Renal pelvis (tissue), 1 donor: ENCODE measurements at regions not wholly inside any gene's neighbourhood (a gene's known extent, or its start where the extent isn't known, plus 50 kb on each side); places are given as distances from the start of the nearest gene placed in this dataset.

ENCODE experiments used
- DNase-seq: peaks from one replicate; pipeline ENCODE4 v3.0.0-alpha.2; 2013

DNA sequence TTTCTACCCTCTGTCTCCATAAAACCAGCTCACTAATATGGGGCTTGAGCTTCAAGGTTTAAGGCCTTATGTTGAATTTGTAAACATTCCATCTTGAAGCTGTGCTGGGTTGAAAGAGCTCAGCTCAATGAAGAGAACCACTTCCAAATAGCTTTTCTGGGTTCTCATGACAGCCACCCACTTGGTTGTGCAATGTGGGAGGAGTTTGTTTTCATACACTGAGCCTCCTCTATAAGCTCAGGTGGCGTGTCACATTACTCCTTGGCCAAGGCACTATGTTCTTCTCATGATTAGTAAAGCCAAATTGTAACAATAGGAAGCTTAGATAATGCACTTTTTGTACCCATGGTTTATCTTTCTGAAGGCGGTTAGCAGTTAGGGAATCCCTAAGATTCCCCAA, 265.6 kb downstream of the PTEN start:
- DNase-seq, result no peak

DNA sequence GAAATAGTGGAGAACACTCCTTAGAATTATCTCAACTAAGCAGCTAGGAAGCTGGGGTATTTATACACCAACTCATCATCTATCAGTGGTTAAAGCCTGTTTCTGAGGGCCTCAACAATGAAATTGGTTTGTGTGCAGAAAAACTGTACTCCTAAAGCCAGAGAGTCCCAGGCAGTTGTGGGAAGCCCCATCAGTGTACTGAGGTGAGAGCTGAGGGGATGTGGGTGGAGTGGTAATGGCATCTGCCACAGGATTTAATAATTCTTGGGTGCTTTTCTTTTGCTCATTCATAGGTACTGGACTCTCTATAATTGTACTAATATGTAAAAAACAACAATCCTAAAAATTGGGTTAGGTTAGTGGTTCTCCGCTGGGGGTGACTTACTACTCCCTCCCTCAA, 267.5 kb downstream of the PTEN start:
- DNase-seq, result no peak

DNA sequence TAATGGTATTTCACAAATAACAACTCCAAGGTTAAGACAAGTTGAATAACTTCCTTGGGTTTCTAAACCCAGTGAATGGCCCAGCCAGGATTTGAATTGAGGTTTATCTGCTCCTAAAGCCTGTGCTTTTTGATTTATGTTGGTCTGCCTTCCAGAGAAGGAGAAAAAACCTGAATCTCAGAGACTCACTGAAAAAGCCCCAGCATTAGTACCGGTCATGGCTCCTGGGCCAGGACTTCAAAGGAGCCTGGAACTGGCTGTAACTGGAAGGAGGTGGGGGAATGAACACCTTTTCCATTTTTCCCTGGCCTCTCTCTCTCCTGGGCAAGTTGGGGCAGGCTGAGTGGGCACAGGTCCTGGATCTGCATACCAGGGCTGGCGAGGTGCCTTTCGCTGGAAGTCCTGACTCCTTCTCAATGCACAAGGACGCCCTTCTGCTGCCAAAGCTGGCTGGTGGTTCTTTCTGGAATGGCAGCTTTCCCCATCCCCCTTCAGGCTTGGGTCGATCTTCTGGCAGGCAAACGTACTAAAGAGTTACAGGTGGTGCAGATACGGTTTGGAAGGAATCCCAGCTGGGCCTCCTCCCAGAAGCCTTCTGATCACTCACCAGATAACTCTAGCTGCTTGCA, 268.2 kb downstream of the PTEN start:
- no peak for DNase-seq

DNA sequence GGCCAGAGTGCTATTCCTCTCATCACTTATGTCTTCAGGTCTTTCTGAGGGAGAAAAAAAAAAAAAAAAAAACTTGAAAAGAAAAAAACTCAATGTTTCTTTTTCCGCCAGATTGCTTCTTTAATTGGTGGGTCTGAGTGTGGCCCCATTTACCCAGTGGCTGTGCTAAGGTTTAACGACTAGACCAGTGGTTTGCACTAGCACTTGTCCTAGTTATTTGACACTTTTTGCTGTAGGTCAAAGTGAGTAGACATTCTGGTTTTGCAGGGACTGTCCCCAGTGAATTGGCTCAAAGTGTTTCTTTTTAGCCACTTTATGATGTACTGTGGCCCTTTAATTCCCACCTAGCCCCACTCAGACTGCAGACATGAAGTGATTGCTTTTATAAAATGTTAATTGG, 273.3 kb downstream of the PTEN start:
- no peak for DNase-seq

DNA sequence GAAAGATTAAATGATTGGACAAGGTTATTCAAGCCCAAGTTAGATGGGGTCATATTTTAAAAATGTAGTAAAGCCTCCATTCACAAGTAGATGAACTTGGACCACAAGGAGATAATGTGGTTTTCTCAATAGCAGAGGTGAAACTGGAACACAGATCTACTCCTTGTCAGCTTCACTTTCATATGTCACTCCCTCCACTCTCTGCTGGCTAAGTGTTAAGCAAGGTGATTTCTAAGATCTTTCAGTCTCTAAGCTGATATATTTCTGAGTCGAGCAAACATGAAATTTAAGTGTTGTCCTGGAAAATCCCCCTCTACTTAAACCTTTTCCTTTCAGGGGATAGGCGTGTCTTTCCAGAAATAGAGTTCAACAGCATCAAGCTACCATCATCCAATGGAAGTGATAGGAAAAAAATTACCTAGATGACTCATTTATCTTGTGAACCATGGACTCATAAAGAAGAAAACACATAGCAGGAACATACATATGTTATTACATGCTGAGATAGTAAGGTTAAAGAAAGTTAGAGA, 275.0 kb downstream of the PTEN start:
- no peak for DNase-seq

DNA sequence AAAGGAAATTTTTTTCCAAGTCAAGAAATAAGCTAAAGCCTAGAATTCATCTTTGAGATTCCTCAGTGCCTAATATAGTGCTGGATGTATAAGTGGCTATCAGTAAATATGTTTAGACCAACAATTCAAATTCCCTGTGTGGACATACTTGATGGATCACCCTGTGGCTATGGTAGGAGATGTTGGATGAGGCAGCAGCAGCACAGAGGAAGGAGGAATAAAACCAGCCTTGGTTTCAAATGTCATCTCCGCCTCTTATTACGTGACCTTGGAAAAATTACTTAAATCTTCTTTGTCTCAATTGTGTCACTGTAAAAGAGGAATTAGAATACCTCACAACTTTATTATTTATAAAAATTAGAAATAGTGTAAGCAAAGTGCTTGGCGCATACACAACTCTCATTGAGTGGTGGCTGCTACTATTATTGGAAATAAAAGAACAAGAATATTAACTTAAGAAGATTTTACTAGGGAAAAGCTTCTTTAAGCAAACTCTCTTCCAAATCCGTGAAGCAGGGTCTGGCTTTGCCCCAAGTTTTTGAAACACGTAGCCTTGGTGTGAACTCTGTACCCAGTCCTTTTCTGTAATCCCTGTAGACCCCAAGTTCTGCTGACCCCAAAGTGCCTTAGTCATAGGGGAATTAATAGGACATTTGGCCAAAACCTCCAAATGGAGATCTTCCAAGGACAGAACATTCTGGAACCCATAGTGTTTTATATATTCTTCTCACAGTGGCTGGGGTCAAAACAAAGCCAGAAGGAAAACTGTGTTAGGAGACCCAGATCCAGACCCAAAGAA, 283.8 kb downstream of the PTEN start:
- DNase-seq, result no peak

DNA sequence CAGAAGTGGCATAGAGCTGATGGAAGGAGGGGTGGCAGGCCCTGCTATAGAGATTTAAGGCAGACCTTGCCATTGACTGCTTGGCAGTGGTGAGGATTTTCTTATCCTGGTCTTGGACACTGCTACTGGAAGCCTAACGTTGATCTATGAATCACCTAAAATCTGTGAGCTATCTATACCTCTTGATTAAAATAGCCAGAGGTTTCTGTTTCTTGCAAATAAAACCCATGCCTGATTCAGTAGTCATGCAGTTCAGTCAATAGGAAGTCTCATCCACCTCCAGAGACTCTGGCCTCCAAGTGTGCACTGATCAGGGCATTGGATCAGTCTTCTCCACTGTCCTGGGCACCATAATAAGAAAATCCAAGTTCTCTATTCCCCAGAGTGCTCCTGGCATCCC, 286.5 kb downstream of the PTEN start:
- DNase-seq, result no peak

DNA sequence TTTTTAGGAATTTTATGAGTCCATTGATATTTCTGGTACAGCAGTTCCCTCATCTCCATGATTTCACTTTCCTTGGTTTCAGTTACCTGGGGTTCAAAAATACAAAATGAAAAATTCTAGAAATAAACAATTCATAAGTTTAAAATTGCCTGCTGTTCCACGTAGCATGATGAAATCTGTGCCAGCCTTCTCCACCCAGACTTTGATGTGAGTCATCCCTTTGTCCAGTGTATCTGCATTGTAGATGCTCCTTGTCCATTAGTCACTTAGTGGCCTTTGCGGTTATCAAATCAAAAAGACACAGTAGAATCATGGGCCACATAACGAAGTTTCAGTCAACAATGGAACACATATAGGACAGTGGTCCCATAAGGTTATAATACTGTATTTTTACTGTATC, 286.9 kb downstream of the PTEN start:
- DNase-seq, result no peak

DNA sequence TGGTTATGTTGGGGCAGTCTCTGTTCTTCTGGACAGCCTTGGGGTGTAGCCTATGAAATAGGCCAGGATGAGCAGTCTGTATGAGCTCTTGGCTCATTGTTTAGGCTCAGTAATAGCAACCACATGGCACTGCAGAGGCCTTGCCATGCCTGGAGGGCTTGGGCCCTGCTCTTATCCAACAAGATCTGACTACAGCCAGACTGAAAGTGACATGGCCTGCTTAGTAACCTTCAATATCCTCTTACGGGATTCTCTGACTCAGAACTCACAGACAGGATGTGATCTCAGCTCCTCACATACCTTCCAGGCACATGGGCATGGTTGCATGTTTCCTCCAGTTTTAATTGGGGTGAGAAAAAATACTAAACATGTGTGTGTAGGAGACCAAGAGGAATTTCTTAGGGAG, 289.3 kb downstream of the PTEN start:
- DNase-seq, result no peak

DNA sequence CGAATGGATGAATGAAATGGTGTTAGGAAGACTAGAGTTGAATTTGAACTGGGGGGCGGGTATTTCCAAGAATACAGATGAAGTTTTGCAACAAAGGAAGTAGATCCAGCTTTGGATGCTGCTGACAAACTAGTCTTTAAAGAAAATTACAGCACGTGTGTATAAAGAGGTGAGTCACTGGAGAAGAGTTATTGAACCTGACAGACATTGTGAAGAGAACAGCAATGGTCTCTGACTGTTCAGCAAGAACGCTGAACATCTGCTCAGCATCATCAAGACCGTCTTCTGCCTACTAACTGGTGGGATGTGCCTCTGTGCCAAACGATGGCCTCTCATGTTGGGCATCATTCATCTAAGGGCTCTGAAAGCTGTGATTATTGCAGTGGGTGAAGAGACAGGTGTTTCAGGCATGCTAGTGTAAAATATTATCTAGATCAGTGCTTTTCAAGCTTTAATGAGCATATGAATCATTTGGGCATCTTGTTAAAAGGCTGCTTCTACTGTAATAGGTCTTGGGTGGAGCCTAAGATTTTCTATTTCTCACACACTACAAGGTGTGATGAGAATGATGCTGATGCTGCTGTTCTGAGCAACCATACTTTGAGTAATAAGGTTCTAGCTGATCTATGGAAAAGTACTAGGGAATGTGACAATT, 291.3 kb downstream of the PTEN start:
- DNase-seq, result no peak

DNA sequence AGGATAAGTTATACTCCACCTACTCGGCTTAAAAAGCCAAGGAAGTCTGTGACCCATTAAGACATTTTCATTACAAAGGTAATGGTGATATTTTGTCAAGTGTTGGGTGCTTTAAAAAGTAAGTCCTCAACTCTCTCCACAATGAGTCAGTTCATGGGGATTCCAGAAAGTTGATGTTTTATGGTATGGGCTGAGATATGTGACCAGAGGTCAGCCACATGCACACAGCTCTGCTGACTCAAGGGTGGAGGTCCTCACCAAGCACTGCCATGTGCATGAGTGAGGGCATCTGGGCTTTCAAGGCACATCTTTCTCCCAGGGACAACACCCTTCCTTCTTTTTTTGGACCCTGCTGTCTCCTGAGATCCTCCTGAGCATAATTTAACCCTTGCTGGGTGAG, 292.9 kb downstream of the PTEN start:
- DNase-seq, result no peak

DNA sequence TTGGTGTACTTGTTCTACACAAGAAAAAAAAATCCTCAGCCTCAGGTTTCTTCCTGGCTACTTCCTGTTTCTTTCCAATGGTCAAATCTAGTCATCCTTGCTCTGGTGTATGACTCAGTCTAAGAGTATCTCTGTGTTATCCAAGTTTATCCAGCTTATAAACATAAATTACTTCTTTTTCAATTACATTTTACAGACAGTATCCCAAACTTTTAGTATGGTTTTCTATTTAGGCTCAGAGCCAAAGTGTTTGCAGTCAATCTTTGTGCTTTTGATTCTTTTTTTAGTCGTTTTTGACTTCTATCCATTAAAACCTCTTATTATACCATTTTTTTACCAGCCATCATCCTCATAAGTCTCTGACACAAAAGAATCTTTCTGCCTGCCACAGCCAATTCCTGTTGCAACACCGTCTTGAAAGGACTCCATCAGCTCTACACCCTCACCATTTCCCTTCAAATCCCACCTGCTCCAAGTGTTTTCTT, 294.6 kb downstream of the PTEN start:
- DNase-seq, result no peak

DNA sequence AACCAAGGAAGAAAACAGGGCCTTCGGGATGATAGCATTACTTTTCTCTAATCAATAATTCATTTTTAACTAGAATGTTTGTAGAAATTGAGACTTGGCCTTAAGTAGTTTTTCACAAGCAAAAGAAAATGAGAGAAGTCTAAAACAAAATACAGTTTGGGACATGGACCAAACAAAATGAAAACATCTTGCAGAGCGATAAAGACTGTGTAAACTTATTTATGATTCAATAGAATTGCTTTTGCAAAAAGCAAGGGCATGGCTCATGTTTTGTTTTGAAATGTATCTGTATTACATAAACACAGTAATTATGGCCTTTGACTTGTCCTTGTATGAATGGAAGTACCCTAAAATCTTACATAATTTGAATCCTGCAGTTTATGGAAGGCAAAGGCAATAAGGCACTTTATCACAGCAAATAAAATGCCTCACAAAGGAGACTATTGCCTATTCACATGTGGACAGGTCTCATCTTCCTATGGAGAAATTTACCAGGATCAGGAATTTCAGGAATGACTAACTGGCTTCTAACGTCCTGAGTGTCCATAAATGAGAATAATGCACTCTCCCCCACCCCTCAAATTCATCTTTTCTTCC, 295.2 kb downstream of the PTEN start:
- no peak for DNase-seq

DNA sequence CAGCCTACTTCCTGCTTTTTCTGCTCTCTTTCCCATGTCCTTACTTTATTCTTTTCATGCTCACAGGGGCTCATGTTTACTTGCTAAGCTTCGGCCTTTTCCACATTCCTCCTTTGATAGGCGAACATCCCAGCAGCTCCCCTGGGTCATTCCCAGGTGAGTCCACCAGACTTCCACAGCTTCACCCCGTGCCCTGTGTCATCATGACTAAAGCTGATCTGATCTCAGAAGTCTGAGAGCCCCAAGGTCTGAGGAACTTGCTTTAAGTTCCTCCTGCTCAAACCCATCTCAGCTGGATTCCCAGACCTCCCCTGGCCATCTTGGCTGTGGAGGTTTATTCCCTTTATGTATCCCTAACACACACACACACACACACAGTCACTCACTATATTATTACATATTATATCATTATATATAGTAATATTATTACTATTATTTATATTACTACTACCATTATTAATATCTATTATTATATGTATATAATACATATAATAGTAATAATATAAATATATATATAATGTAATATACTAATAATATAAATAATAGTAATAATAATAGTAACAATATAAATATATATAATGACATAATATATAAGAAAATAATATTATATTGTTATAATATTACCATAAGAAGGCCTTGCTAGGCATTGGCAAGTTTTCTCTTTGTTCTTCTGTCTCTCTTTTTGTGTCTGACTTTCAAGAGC, 295.9 kb downstream of the PTEN start:
- DNase-seq, result no peak

DNA sequence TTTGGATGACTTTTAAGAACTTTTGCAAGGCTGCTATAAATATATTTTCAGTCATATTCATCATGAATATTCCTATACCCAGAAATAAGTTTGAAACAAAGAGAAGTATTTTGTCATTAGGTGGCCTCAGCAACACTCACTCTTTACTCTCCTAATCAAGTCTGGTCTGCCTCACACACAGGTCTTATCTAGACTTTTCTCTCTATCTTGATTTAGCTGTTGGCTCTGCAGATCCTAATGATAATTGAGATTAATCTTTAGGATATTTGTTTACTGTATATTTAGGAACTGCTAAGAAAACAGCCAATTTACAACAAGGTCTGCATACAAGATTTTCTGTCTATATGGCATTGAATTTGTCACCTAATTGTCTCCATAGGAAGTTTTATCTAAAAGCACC, 297.6 kb downstream of the PTEN start:
- no peak for DNase-seq

DNA sequence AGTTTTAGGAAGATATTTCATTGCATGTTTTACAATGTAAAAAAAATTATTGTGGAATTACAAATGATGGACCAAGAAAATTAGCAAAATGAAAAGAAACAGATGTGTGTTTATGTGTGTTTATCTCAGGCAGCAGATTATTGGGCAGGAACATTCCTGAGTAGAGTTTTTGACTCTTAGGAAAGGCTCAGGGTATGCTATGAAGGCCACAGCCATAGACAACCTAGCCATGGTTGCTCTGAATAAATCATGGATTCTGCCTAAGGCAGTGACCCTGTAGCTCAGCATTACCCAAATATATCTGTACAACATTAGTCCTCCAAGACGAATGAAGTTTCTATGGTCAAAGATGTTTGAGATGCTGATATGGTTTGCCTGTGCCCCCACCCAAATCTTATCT, 298.3 kb downstream of the PTEN start:
- no peak for DNase-seq

DNA sequence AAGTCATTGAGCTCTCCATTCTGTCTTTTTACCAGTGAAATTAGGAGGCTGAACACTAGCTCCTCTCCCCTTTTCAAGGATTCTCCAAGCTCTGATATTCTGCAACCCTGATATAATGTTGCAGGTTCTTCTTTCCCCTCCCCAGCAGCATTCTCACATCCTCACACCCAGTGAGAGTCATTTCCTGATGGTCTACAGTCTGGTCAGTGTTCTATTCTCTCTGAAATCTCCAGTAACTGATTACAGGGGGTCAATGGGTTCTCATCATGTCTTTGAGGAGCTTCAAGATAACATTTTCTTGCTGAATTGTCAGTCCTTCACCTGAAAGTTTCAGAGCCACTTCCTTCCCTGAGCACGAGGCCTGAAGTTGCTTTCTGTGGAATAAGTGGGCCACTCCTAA, 299.4 kb downstream of the PTEN start:
- no peak for DNase-seq

DNA sequence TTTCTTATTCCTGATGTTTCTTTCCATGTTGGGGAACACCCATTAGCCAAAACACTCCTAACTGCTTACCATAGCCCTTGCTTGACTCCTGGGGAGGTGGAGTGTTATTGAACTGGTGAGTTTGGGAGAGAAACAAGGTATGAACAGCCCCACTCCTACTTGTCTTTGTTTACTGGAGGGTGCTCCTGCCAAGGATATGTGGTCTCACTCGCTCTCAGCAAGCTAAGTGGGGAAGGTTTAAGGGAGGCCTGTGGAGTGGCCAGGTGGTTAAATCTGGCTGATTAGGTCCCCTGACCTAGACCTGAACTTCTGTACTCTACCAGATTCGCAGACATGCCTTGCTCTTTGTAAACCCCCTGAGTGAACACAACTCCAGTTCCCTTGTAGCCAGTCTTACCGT, 300.1 kb downstream of the PTEN start:
- no peak for DNase-seq

DNA sequence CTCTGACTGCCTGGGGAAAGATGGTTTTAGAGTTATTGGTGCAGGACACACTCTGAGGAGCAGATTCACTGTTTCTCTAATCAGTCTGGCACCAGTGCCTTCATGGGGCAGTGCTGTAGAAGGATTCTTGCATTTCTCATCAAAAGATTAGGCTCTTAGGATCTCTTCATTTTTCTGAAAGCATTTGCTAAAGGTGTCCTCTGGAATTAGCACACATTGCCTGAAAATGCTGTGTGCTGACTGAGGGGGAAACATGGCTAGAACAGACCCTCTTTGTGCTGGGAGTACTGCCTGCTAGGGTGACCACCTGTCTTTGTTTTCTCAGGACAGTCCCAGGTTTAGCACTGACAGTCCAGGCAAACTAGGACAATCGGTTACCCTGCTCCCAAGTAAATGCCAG, 301.0 kb downstream of the PTEN start:
- no peak for DNase-seq

DNA sequence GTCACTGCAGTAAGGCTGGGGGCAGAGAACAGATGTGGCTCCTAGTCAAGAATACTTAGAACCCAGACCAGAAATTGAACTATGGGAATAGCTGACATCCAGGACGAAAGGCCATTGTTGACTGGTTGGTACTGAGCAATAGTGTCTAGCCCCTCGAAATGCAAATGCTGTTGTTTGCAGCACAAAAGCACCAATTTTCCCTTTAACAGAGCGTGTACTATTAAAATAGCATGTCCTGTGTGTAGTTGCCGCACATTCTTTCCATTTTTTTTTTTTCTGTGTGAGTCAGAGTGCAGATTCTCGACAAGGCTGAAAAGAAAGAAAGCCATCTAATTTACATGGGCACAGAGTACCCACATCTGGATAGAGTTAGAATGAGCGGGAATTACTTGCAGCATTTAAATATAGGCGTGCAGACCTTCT, 302.4 kb downstream of the PTEN start:
- DNase-seq, result no peak

DNA sequence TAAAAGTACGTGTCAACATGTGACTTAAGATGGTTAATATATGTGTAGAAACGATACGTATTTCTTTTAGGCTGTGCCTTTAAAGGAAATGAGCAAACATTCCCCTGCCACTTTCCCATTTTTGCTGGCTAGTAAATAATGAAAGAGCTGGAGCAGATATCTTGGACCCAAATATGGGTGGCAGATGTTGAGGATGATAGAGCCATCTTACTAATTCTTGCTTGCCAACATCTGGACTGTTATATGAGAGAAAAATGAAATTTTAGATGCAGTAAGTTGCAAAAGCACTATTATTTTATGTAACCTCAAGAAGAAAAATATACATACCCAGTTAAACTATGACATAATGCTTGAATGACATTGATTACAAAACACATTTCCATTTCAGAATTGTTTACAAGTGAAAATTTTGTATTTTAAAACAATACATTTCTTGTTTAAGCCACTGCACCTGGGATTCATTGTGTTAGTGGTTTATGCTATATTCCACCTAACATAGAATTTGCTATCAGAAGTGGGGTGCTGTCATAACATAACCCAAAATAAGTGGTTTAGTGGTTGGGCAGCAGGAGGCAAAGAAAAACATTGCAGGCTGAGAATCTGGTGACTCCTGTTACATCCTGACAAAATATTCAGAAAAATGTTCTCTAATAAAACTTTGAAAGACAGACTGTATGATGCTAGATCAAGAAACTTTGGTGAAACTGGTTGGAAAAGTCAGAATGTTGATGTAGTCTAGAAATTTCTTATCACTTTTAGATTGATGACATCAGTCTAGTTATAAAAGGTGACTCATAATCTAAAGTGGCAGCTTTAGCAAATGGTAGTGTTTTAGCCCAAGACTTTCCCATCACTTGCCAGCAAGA, 305.0 kb downstream of the PTEN start:
- DNase-seq, result no peak
